GM18951 (cell line): ENCODE measurements at regions not wholly inside any gene's neighbourhood (a gene's known extent, or its start where the extent isn't known, plus 50 kb on each side); places are given as distances from the start of the nearest gene placed in this dataset.

Experiments used
- POLR2A ChIP-seq: IDR thresholded peaks from 4 replicates; pipeline ENCODE4 v1.6.1; 2011; ENCODE audit warnings: mild to moderate bottlenecking; ENCODE audit not compliant: insufficient read length, insufficient read depth; ENCODE audit errors: extremely low read depth
- in situ Hi-C: fragments of 300-500 bp; cut with MboI; formaldehyde crosslinking; loops from one replicate; pipeline ENCODE4 v1.12.0; 2022; ENCODE audit warnings: low sequenced_read_pairs, mixed read lengths, inconsistent platforms; ENCODE audit not compliant: unreplicated experiment

- TF ChIP-seq POLR2A: no peak
- in situ Hi-C loops: no loop called here
These were observed 698.8 kb downstream of the BRD1 start for GRCh38 chr22:49128874-49129273.

DNA sequence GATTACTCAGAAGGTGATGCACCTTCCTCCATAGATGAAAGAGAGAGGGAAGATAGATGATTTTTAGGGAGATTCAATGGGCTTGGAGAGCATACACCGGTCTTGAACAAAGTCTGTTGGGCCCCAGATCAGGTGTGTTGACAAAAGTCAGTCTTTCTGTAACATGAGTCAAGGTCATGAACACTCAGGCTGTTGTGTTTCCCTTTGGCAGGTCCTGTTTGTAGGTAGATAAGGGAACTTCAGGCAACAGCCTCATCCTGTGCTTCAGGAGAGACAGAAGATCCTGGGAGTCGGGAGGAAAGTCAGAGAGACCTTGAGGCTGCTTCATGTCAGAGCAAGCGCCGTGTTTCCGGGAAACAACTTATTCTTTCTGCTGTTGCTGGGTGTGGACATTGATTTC is 703.1 kb downstream of the BRD1 start:
- in situ Hi-C loops: no loop called here
- TF ChIP-seq POLR2A: no peak

DNA sequence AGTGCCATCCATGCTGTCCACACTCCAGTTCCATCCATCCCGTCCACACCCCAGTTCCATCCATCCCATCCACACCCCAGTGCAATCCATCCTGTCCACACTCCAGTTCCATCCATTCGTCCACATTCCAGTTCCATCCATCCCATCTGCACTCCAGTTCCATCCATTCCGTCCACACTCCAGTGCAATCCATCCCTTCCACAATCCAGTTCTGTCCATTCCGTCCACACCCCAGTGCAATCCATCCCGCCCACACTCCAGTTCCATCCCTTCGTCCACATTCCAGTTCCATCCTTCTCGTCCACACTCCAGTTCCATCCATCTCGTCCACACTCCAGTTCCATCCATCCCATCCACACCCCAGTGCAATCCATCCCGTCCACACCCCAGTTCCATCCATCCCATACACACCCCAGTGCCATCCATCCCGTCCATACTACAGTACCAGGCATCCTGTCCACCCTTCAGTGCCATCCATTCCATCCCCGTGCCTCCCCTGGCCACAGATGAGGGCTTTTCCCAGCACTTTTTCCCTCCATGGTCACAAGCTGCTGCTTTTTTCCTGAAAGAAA is 704.0 kb downstream of the BRD1 start:
- in situ Hi-C loops: no loop called here
- no peak for TF ChIP-seq POLR2A

DNA sequence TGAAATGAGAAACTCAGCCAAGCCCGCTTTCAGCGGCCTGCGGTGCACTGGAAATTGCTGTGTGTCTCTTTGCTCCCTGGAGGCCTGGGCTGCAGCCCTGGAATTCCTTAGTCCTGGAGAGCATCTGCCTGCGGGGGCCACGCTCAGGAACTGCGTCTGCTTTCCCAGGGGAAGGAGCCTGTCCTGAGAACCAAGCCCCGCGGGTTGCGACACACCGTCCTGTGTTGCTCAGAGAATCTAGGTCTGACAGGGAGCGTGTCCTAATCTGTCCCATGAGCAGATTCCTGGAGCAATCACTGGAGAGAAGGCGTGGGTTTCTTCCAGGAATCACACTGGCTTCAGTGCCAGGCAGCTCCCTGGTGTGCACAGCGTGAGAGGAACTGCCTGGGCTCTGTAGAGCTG is 708.1 kb downstream of the BRD1 start:
- in situ Hi-C loops: no loop called here
- no peak for TF ChIP-seq POLR2A

DNA sequence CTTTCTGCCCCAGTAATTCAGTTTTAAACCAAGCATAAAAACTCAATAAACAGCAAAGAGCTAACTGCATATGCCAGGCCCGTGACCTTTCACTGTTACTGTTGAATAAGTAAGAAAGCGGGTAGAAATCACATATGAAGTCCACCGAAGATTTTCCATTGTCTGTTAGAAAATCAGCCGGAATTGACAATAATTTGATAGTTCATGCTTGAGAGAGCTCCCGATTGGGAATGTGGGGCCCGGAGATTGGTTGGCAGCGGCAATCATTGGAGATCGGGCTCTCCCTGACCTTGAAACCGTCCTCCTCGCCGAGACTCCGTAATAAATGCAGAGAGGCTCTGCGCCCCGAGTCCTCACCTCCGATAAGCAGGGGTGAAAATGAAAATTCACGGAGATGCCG is 709.6 kb downstream of the BRD1 start:
- in situ Hi-C loops: no loop called here
- no peak for TF ChIP-seq POLR2A

- no peak for TF ChIP-seq POLR2A
- in situ Hi-C loops: no loop called here
These were observed 710.2 kb downstream of the BRD1 start for GRCh38 chr22:49117486-49117885.

DNA sequence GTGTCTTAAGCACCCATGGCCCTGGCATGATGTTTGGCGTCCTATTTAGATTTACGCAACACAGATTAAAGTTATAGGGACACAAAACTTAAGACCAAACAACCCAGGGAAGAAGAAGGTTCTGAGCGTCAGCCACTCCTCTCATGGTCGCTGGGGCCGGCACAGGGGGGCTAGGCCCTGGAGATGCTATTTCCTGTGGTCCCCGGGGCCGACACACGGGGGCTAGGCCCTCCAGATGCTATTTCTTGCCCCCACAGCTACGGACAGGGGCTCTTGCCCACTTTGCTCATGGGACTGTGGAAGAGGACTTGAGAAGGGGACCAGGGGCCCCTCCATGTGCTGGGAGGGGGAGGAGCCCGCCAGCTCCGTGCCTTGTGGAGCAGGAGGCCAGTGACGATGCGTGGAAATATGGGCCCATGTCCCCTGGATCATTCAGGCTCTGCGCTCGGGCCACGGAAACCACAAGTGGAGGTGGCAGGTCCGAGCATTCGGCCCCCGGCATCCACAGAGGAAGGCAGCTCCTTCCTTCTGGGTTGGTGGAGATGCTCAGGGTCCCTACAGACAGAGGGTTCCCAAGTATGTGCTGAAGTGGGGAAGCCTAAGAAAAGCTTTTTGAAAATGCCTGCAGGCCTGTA is 711.1 kb downstream of the BRD1 start:
- in situ Hi-C loops: no loop called here

GRCh38 chr22:49116021-49116420 is 711.7 kb downstream of the BRD1 start:
- no peak for TF ChIP-seq POLR2A
- in situ Hi-C loops: no loop called here

More for the DNA sequence above, 711.1 kb downstream of the BRD1 start:
- TF ChIP-seq POLR2A: no peak

DNA sequence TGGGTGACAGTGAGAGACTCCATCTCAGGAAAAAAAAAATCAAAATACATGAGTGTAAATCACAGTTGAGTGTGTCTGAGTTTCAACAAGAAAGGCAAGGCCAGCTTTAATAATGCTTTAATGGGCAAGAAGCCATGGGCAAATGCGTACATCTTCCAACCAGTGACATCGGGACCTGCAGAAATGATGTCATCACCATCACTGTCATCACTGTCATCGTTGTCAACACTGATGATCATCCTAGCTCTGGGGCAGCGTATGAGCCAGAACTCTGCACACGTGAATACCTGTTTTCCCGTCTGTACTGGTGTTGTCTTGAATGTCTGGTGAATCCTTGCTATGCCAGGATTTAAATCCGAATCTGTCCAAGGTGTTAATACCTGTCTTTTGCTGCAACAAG is 712.5 kb downstream of the BRD1 start:
- no peak for TF ChIP-seq POLR2A

GRCh38 chr22:49113758-49114157 is 713.9 kb downstream of the BRD1 start:
- no peak for TF ChIP-seq POLR2A
- in situ Hi-C loops: no loop called here

More for the DNA sequence above, 712.5 kb downstream of the BRD1 start:
- in situ Hi-C loops: no loop called here

DNA sequence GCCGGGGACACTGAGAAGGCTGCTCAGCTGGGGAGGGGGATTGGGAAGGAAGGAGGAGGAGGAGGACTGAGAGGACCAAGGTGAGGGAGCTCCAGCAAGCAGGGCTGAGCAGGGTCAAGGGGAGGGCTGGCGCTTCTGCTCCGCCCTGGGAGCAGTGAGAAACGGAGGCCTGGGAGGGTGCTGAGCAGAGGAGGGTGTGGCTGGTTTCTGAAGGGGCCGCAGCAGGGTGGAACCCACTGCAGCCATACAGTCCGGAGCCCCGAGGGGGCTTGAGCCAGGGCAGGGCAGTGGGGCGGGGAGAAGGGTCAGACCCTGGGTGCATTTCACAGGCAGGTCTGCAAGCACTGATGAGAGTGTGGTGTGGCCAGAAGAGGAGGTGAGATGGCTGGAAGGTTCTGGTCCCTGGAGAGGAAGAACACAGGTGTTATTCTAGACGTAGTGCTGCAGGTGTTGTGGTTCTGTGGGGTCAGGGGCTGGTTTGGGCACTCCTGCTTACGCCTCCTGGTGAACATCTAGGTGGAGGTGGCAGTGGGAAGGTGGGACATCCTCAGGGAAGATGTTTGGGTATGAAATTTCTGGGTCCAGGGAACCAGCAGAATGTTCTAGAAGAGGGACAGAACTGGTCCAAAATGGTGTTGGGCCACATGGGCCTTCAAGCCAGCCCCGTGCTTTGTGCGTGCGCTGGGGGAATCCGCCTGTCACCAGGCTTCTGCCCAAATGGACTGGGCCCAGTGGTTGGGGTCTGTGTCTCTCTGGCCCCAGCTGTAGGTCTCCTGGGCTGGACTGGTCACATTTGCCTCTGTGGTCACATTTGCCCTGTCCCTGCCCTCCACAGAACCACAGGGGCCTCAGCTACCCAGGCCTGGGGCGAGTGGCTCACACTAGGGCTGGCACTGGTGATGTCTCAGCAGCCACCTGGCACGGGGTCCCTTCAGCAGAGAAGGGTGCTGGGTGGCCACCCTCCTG is 714.7 kb downstream of the BRD1 start:
- no peak for TF ChIP-seq POLR2A
- in situ Hi-C loops: no loop called here

DNA sequence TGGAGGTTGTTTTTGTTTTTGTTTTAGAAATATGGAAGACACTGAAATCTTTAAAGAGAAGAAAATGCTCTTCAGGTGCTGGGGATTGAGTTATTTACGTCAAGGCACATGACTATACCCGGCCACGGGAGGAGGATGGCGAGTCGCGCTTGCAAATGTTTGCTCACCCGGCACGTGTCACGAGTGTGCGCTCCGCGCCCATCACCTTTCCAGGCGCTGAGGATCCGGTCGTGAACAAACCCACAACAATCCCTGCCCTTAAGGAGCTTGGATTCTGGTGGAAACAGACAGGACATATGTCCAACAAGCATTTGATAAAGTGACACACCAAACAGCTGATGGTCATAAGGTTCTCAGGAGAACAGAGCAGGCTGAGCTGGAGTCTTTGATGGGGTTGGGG is 715.5 kb downstream of the BRD1 start:
- in situ Hi-C loops: no loop called here
- no peak for TF ChIP-seq POLR2A

- in situ Hi-C loops: no loop called here
These were observed 716.6 kb downstream of the BRD1 start for GRCh38 chr22:49111085-49111484.

More at GRCh38 chr22:49111085-49111484, 716.6 kb downstream of the BRD1 start:
- no peak for TF ChIP-seq POLR2A
